ENCODE measurements at regions not wholly inside any gene's neighbourhood (a gene's known extent, or its start where the extent isn't known, plus 50 kb on each side); places are given as distances from the start of the nearest gene placed in this dataset.

- Histone ChIP-seq H3K4me1 (no peaks in the 10 kb centered on the region), H3K27ac (no peak overlapping the region), H3K9me3 (no peaks in the 10 kb centered on the region), H3K4me3 (no peak overlapping the region), H3K4me2 (no peak overlapping the region)
- POLR2A ChIA-PET, result no interaction called here
- ATAC-seq (no peak), DNase-seq (ENCODE audit: low read depth in 1 of 2, low spot score in 1 of 2) (no peak), FAIRE-seq (no peak)
- 32% methylated on average over 5 of the region's 5 CpGs for WGBS (ENCODE audit: missing lambda C conversion rate)
- TF ChIP-seq FOSL2 (IDR thresholded peaks at IDR 0.05) (no peak), FOSL2 (CRISPR knock-in tag; IDR thresholded peaks at IDR 0.05) (no peak)
- CTCF ChIA-PET, result no interaction called here
These were observed 348.6 kb downstream of the ANKRD7 start for GRCh38 chr7:118573085-118573484.

GRCh38 chr7:118575393-118575948 is 351.0 kb downstream of the ANKRD7 start:
- H3K27ac ChIP-seq, result no peak overlapping the region
- ATAC-seq (no peak), FAIRE-seq (no peak), DNase-seq (ENCODE audit: low read depth in 1 of 2, low spot score in 1 of 2) (no peak)
- WGBS (ENCODE audit: missing lambda C conversion rate), result 0% methylated on average over 1 of the region's 1 CpG
- ChIA-PET CTCF (no interaction called here), POLR2A (no interaction called here)
- no peak overlapping the region for H3K4me2 ChIP-seq
- no peaks in the 10 kb centered on the region for H3K9me3 ChIP-seq
- no peaks in the 10 kb centered on the region for H3K4me1 ChIP-seq
- TF ChIP-seq RNF2 (IDR thresholded peaks at IDR 0.05; ENCODE audit: borderline replicate concordance, low read depth) (no peak), E2F6 (IDR thresholded peaks at IDR 0.05; ENCODE audit: borderline replicate concordance, low read depth) (no peak), ELK1 (IDR thresholded peaks at IDR 0.05; ENCODE audit: low read depth, low read length) (no peak), MYC (IDR thresholded peaks at IDR 0.05; ENCODE audit: borderline replicate concordance, low read length) (no peak), HOXB5 (CRISPR knock-in tag; IDR thresholded peaks at IDR 0.05) (no peak), RFX5 (IDR thresholded peaks at IDR 0.05) (no peak), KDM1A (IDR thresholded peaks at IDR 0.05; ENCODE audit: low read depth) (no peak), HEYL (CRISPR knock-in tag; IDR thresholded peaks at IDR 0.05) (no peak), TFCP2L1 (CRISPR knock-in tag; IDR thresholded peaks at IDR 0.05) (no peak), HOXB13 (CRISPR knock-in tag; IDR thresholded peaks at IDR 0.05; ENCODE audit: low read depth) (no peak), JUNB (IDR thresholded peaks at IDR 0.05) (no peak), ESRRA (IDR thresholded peaks at IDR 0.05; ENCODE audit: borderline replicate concordance, low read length) (no peak), HDAC2 (IDR thresholded peaks at IDR 0.05) (no peak), ZNF302 (CRISPR knock-in tag; IDR thresholded peaks at IDR 0.05) (no peak)
- no peak overlapping the region for H3K4me3 ChIP-seq

GRCh38 chr7:118580743-118581382 is 356.4 kb downstream of the ANKRD7 start:
- Histone ChIP-seq H3K27ac (no peak overlapping the region), H3K4me3 (no peak overlapping the region), H3K4me2 (no peak overlapping the region), H3K9me3 (no peaks in the 10 kb centered on the region), H3K4me1 (no peaks in the 10 kb centered on the region)
- DNase-seq (ENCODE audit: low read depth in 1 of 2, low spot score in 1 of 2) (no peak), FAIRE-seq (no peak), ATAC-seq (no peak)
- ChIA-PET CTCF (no interaction called here), POLR2A (no interaction called here)
- 6% methylated on average over 3 of the region's 3 CpGs for WGBS (ENCODE audit: missing lambda C conversion rate)
- TF ChIP-seq MAZ (IDR thresholded peaks at IDR 0.05; ENCODE audit: borderline replicate concordance, low read depth, low read length) (no peak), FOSB (CRISPR knock-in tag; IDR thresholded peaks at IDR 0.05) (no peak), CEBPB (IDR thresholded peaks at IDR 0.05) (no peak), CHD4 (IDR thresholded peaks at IDR 0.05; ENCODE audit: borderline replicate concordance) (no peak), MYC (IDR thresholded peaks at IDR 0.05; ENCODE audit: borderline replicate concordance, low read length) (no peak)

GRCh38 chr7:118583641-118584040 is 359.1 kb downstream of the ANKRD7 start:
- no peak overlapping the region for H3K27ac ChIP-seq
- no peak for ATAC-seq
- FAIRE-seq, result no peak
- 30% methylated on average over 1 of the region's 1 CpG for WGBS (ENCODE audit: missing lambda C conversion rate)
- ChIA-PET POLR2A (no interaction called here), CTCF (no interaction called here)
- no peak overlapping the region for H3K4me3 ChIP-seq
- DNase-seq (ENCODE audit: low read depth in 1 of 2, low spot score in 1 of 2), result no peak
- H3K9me3 ChIP-seq, result no peaks in the 10 kb centered on the region
- no peak overlapping the region for H3K4me2 ChIP-seq
- no peaks in the 10 kb centered on the region for H3K4me1 ChIP-seq
- TF ChIP-seq KDM5A (IDR thresholded peaks at IDR 0.05) (no peak), ZSCAN20 (CRISPR knock-in tag; IDR thresholded peaks at IDR 0.05) (no peak), EP300 (IDR thresholded peaks at IDR 0.05) (no peak), JUNB (IDR thresholded peaks at IDR 0.05) (no peak), HMGXB4 (CRISPR knock-in tag; IDR thresholded peaks at IDR 0.05; ENCODE audit: borderline replicate concordance) (no peak), PBX3 (IDR thresholded peaks at IDR 0.05) (no peak), HDAC2 (IDR thresholded peaks at IDR 0.05) (no peak), RNF2 (IDR thresholded peaks at IDR 0.05; ENCODE audit: borderline replicate concordance, low read depth) (no peak), MAFK (IDR thresholded peaks at IDR 0.05; ENCODE audit: partially characterized antibody) (no peak), POLR2A (IDR thresholded peaks at IDR 0.05; ENCODE audit: low read length) (no peak), TFCP2L1 (CRISPR knock-in tag; IDR thresholded peaks at IDR 0.05) (no peak), NPAS2 (CRISPR knock-in tag; IDR thresholded peaks at IDR 0.05; ENCODE audit: borderline replicate concordance) (no peak), ZC3H11A (IDR thresholded peaks at IDR 0.05) (no peak)
